HepG2 (cell line): ENCODE measurements at regions not wholly inside any gene's neighbourhood (a gene's known extent, or its start where the extent isn't known, plus 50 kb on each side); places are given as distances from the start of the nearest gene placed in this dataset.

Experiments used
- ATAC-seq: fragments of 200-7000 bp; cut with Tn5 transposase; 3 replicates; pipeline ENCODE4 v1.9.1; 2020; ENCODE audit warnings: mild to moderate bottlenecking, moderate library complexity
- BruUV-seq: library from RNA; stranded (reverse); fragments of 400-500 nt; replicated peaks from 2 replicates; lab custom pipeline; 2021; lab: Mats Ljungman, UMichigan
- CTCF ChIA-PET: fragments of 300-600 bp; formaldehyde crosslinking; extraction: SDS; loops from one replicate; lab custom pipeline; 2021; ENCODE audit warnings: low total read pairs, inconsistent platforms, low intra/inter-chr PET ratio; lab: Yijun Ruan, JAX
- POLR2A ChIA-PET: fragments of 350-600 bp; sonication (Branson Sonifier 250); formaldehyde crosslinking; loops from one replicate; lab custom pipeline; 2020; ENCODE audit warnings: antibody characterized with exemption, inconsistent platforms; lab: Yijun Ruan, JAX
- DNase-seq: peaks from one replicate; pipeline ENCODE4 v3.0.0-alpha.2; 2015; ENCODE audit warnings: low spot score
- FAIRE-seq: peaks from 3 replicates; lab custom pipeline; 2011; peaks lifted over from hg19 to GRCh38; lab: Jason Lieb, UNC
- H2AFZ ChIP-seq: one replicate; pipeline ENCODE4 v1.6.1; 2011; ENCODE audit warnings: low read length, inconsistent platforms
- H3K27ac ChIP-seq: fragments of 300-600 bp; 3 replicates; pipeline ENCODE4 v1.8.0; 2011; ENCODE audit warnings: mixed run types, mild to moderate bottlenecking, mixed read lengths, low read length, inconsistent platforms; ENCODE audit not compliant: insufficient read depth; ENCODE audit errors: extremely low read length
- H3K27me3 ChIP-seq, 2 experiments: fragments of 200-600 bp in 1 of 2; 2 replicates in 1 of 2; 3 replicates in 1 of 2; pipeline versions ENCODE4 v1.6.0 to v1.8.0; 2011; ENCODE audit warnings: low read length in 2 of 2, mild to moderate bottlenecking in 2 of 2, moderate library complexity in 2 of 2, inconsistent platforms in 1 of 2; ENCODE audit not compliant: insufficient read depth in 2 of 2, control insufficient read depth in 1 of 2
- H3K36me3 ChIP-seq, 2 experiments: fragments of 200-600 bp in 1 of 2; replicated peaks in 1 of 2; 2 replicates in 1 of 2; 3 replicates in 1 of 2; pipeline versions ENCODE4 v1.5.1 to v1.8.0; 2011; ENCODE audit warnings: low read length in 2 of 2, inconsistent platforms in 1 of 2; ENCODE audit not compliant: insufficient read depth in 2 of 2, control insufficient read depth in 1 of 2
- H3K4me1 ChIP-seq: 2 replicates; pipeline ENCODE4 v1.5.1; 2012; ENCODE audit warnings: low read length, inconsistent platforms; ENCODE audit not compliant: insufficient read depth
- H3K4me2 ChIP-seq: 2 replicates; pipeline ENCODE4 v1.6.0; 2011; ENCODE audit warnings: low read depth, low read length, inconsistent platforms
- H3K4me3 ChIP-seq, 3 experiments: fragments of 200-600 bp in 1 of 3; sonication (generic), shearing (Covaris generic) in 1 of 3; replicated peaks in 1 of 3; 2 replicates each; pipeline ENCODE4 v1.5.1; 2011 to 2016; ENCODE audit warnings: low read length in 3 of 3, inconsistent platforms in 2 of 3, low read depth in 2 of 3, mild to moderate bottlenecking in 2 of 3, control low read depth in 1 of 3, mixed read lengths in 1 of 3; ENCODE audit not compliant: insufficient read depth in 1 of 3
- H3K79me2 ChIP-seq: one replicate; pipeline ENCODE4 v1.6.1; 2011; ENCODE audit warnings: low read length, inconsistent platforms; ENCODE audit not compliant: insufficient read depth
- H3K9ac ChIP-seq: 2 replicates; pipeline ENCODE4 v1.6.0; 2011; ENCODE audit warnings: mild to moderate bottlenecking, low read depth, low read length, inconsistent platforms; ENCODE audit not compliant: insufficient read depth
- H3K9me3 ChIP-seq: 2 replicates; pipeline ENCODE4 v1.5.1; 2012; ENCODE audit warnings: mild to moderate bottlenecking, low read length
- H4K20me1 ChIP-seq: 2 replicates; pipeline ENCODE4 v1.6.0; 2011; ENCODE audit warnings: inconsistent platforms, mild to moderate bottlenecking, low read length, moderate library complexity; ENCODE audit not compliant: insufficient read depth
- ETV5 ChIP-seq: IDR thresholded peaks from 2 replicates; pipeline ENCODE4 v1.6.1; 2018; ENCODE audit warnings: missing biosample characterization, missing genetic modification reagents, inconsistent platforms, borderline replicate concordance
- FOSL2 ChIP-seq: sonication (generic); formaldehyde crosslinking; IDR thresholded peaks from 2 replicates; pipeline ENCODE4 v1.4.0; 2020; ENCODE audit warnings: missing genetic modification reagents
- HNF4A ChIP-seq: sonication (generic); formaldehyde crosslinking; IDR thresholded peaks from 2 replicates; pipeline ENCODE4 v1.4.0; 2020; ENCODE audit warnings: missing genetic modification reagents
- MXD1 ChIP-seq: sonication (generic); formaldehyde crosslinking; IDR thresholded peaks from 2 replicates; pipeline ENCODE4 v1.4.0; 2020; ENCODE audit warnings: mild to moderate bottlenecking, missing genetic modification reagents
- ZNF749 ChIP-seq: sonication (generic); formaldehyde crosslinking; IDR thresholded peaks from 2 replicates; pipeline ENCODE4 v1.8.0; 2022; ENCODE audit warnings: mild to moderate bottlenecking, missing genetic modification reagents, moderate library complexity, borderline replicate concordance
- ZNF891 ChIP-seq: sonication (generic); formaldehyde crosslinking; IDR thresholded peaks from 2 replicates; pipeline ENCODE4 v1.5.0; 2020; ENCODE audit warnings: mild to moderate bottlenecking, missing genetic modification reagents
- WGBS: methylation state at CpG from one replicate; pipeline ENCODE4 v1.1.6; 2017; ENCODE audit warnings: low lambda C conversion rate; 5-methylcytosine and 5-hydroxymethylcytosine counted together
- in situ Hi-C: cut with HindIII; loops from 2 replicates; pipeline ENCODE4 v1.10.0; 2017; ENCODE audit warnings: low pct_unique_long_range_greater_than_20kb; ENCODE audit not compliant: extremely low pct_ligation_motif_present
- intact Hi-C: fragments of 100-400 bp; cut with micrococcal nuclease; formaldehyde crosslinking; loops from one replicate; pipeline ENCODE4 v1.10.0; 2022; ENCODE audit not compliant: unreplicated experiment

GRCh38 chr1:193909406-193910082 lies 723.1 kb upstream of the B3GALT2 start:
- no peak overlapping the region for H3K9ac ChIP-seq
- no peaks in the 10 kb centered on the region for H3K36me3 ChIP-seq
- no peak overlapping the region for H2AFZ ChIP-seq
- no peaks in the 10 kb centered on the region for H4K20me1 ChIP-seq
- H3K79me2 ChIP-seq = no peaks in the 10 kb centered on the region
- no peak overlapping the region for H3K4me3 ChIP-seq
- 17% methylated on average over 7 of the region's 7 CpGs for WGBS
- no peaks in the 10 kb centered on the region; a peak in 1 of 5 replicates for H3K27me3 ChIP-seq
- no peak for FAIRE-seq
- POLR2A ChIA-PET = no interaction called here
- H3K9me3 ChIP-seq = peaks cover 4% of the 10 kb centered on the region; the same call in 1 of the 2 replicates
- H3K27ac ChIP-seq = no peak overlapping the region
- H3K4me2 ChIP-seq = no peak overlapping the region
- intact Hi-C loops (no loop called here), in situ Hi-C loops (no loop called here)
- ATAC-seq = no peak
- CTCF ChIA-PET = no interaction called here
- H3K4me1 ChIP-seq = no peaks in the 10 kb centered on the region
- DNase-seq = no peak
- no TSS peak for BruUV-seq
- no peak for TF ChIP-seq ZNF891 (CRISPR knock-in tag)
- peak; percentile 60 for TF ChIP-seq FOSL2

- DNase-seq = no peak
- POLR2A ChIA-PET = no interaction called here
- CTCF ChIA-PET = no interaction called here
- Histone ChIP-seq H3K4me2 (no peak overlapping the region), H4K20me1 (no peaks in the 10 kb centered on the region), H3K4me1 (no peaks in the 10 kb centered on the region), H3K27ac (no peak overlapping the region), H3K36me3 (no peaks in the 10 kb centered on the region), H3K79me2 (no peaks in the 10 kb centered on the region), H3K4me3 (no peak overlapping the region), H3K9ac (no peak overlapping the region), H3K27me3 (no peaks in the 10 kb centered on the region; a peak in 1 of 5 replicates), H2AFZ (no peak overlapping the region), H3K9me3 (no peaks in the 10 kb centered on the region)
- in situ Hi-C loops (no loop called here), intact Hi-C loops (no loop called here)
- no peak for TF ChIP-seq ETV5 (CRISPR knock-in tag)
- TF ChIP-seq HNF4A (CRISPR knock-in tag) = no peak
- TF ChIP-seq ZNF749 (CRISPR knock-in tag) = no peak
- TF ChIP-seq MXD1 (CRISPR knock-in tag) = no peak
- BruUV-seq = no TSS peak
- ATAC-seq = no peak
- WGBS = under 1% methylated on average over 5 of the region's 5 CpGs
- no peak for FAIRE-seq
Observed at GRCh38 chr1:193905288-193906085, 719.1 kb upstream of the B3GALT2 start.
